ENCODE measurements at regions not wholly inside any gene's neighbourhood (a gene's known extent, or its start where the extent isn't known, plus 50 kb on each side); places are given as distances from the start of the nearest gene placed in this dataset.

GRCh38 chr4:140284456-140284855 lies 89.0 kb upstream of the SCOC start:
- Histone ChIP-seq H3K36me3 (no peaks in the 10 kb centered on the region), H3K27ac (no peak overlapping the region), H3K4me3 (no peak overlapping the region), H3K9me3 (no peaks in the 10 kb centered on the region), H3K27me3 (peaks cover 5% of the 10 kb centered on the region), H3K4me1 (no peaks in the 10 kb centered on the region)
- TF ChIP-seq POLR2A (IDR thresholded peaks at IDR 0.05) (no peak), CTCF (IDR thresholded peaks at IDR 0.05) (no peak), POLR2AphosphoS5 (IDR thresholded peaks at IDR 0.05) (no peak), EP300 (IDR thresholded peaks at IDR 0.05) (no peak)
- ATAC-seq, result no peak
- 83% methylated on average over 2 of the region's 2 CpGs; no CpG with 5 or more reads in 1 of the 2 donors for WGBS, 2 donors (ENCODE audit: low coverage in 1 of 2)

- no peaks in the 10 kb centered on the region for H3K4me1 ChIP-seq
- WGBS, 2 donors (ENCODE audit: low coverage in 1 of 2), result 64 to 70% methylated on average over 3 to 4 of the region's 5 CpGs
- TF ChIP-seq POLR2AphosphoS5 (IDR thresholded peaks at IDR 0.05) (no peak), POLR2A (IDR thresholded peaks at IDR 0.05) (no peak), EP300 (IDR thresholded peaks at IDR 0.05) (no peak), CTCF (IDR thresholded peaks at IDR 0.05) (no peak)
- no peak overlapping the region for H3K4me3 ChIP-seq
- H3K27me3 ChIP-seq, result peaks cover 5% of the 10 kb centered on the region
- H3K36me3 ChIP-seq, result no peaks in the 10 kb centered on the region
- H3K27ac ChIP-seq, result no peak overlapping the region
- no peaks in the 10 kb centered on the region for H3K9me3 ChIP-seq
- ATAC-seq, result no peak
Measured at GRCh38 chr4:140281828-140282552, 91.5 kb upstream of the SCOC start.

GRCh38 chr4:140277576-140277975 lies 95.9 kb upstream of the SCOC start:
- H3K36me3 ChIP-seq, result no peaks in the 10 kb centered on the region
- peaks cover 5% of the 10 kb centered on the region for H3K27me3 ChIP-seq
- H3K4me3 ChIP-seq, result no peak overlapping the region
- no peak for ATAC-seq
- TF ChIP-seq POLR2AphosphoS5 (IDR thresholded peaks at IDR 0.05), result no peak
- no peak for TF ChIP-seq CTCF (IDR thresholded peaks at IDR 0.05)
- no peak for TF ChIP-seq EP300 (IDR thresholded peaks at IDR 0.05)
- TF ChIP-seq POLR2A (IDR thresholded peaks at IDR 0.05), result no peak
- no peak overlapping the region for H3K27ac ChIP-seq
- H3K9me3 ChIP-seq, result no peaks in the 10 kb centered on the region
- no peaks in the 10 kb centered on the region for H3K4me1 ChIP-seq

GRCh38 chr4:140271553-140271952 lies 101.9 kb upstream of the SCOC start:
- Histone ChIP-seq H3K27me3 (no peaks in the 10 kb centered on the region), H3K36me3 (no peaks in the 10 kb centered on the region), H3K27ac (no peak overlapping the region), H3K9me3 (no peaks in the 10 kb centered on the region), H3K4me3 (no peak overlapping the region), H3K4me1 (no peaks in the 10 kb centered on the region)
- TF ChIP-seq POLR2A (IDR thresholded peaks at IDR 0.05), result no peak
- no peak for TF ChIP-seq CTCF (IDR thresholded peaks at IDR 0.05)
- no peak for TF ChIP-seq POLR2AphosphoS5 (IDR thresholded peaks at IDR 0.05)
- TF ChIP-seq EP300 (IDR thresholded peaks at IDR 0.05), result no peak
- ATAC-seq, result no peak
- 97 to 100% methylated on average over 4 of the region's 4 CpGs for WGBS, 2 donors (ENCODE audit: low coverage in 1 of 2)

GRCh38 chr4:140269369-140269768 lies 104.1 kb upstream of the SCOC start:
- Histone ChIP-seq H3K27me3 (no peaks in the 10 kb centered on the region), H3K27ac (no peak overlapping the region), H3K4me3 (no peak overlapping the region), H3K9me3 (no peaks in the 10 kb centered on the region), H3K36me3 (no peaks in the 10 kb centered on the region), H3K4me1 (no peaks in the 10 kb centered on the region)
- TF ChIP-seq EP300 (IDR thresholded peaks at IDR 0.05), result no peak
- no peak for TF ChIP-seq CTCF (IDR thresholded peaks at IDR 0.05)
- no peak for TF ChIP-seq POLR2A (IDR thresholded peaks at IDR 0.05)
- no peak for TF ChIP-seq POLR2AphosphoS5 (IDR thresholded peaks at IDR 0.05)
- no peak for ATAC-seq
- WGBS, 2 donors (ENCODE audit: low coverage in 1 of 2), result 91 to 100% methylated on average over 5 to 6 of the region's 6 CpGs
